HepG2 (cell line): ENCODE measurements at regions not wholly inside any gene's neighbourhood (a gene's known extent, or its start where the extent isn't known, plus 50 kb on each side); places are given as distances from the start of the nearest gene placed in this dataset.

ENCODE experiments used
- AHR ChIP-seq: IDR thresholded peaks from 2 replicates; pipeline ENCODE4 v1.6.1; 2018; ENCODE audit warnings: missing genetic modification reagents, missing compliant biosample characterization
- ARHGAP35 ChIP-seq: sonication (generic); formaldehyde crosslinking; IDR thresholded peaks from 2 replicates; pipeline ENCODE4 v1.9.0; 2022; ENCODE audit warnings: mild to moderate bottlenecking, inconsistent platforms, moderate library complexity, missing genetic modification reagents, borderline replicate concordance
- DNMT3B ChIP-seq: conservative IDR thresholded peaks from 2 replicates; pipeline ENCODE4 v1.6.1; 2016; ENCODE audit warnings: missing biosample characterization, control low read depth
- HDAC1 ChIP-seq: sonication (generic); formaldehyde crosslinking; IDR thresholded peaks from 2 replicates; pipeline ENCODE4 v1.5.1; 2020; ENCODE audit warnings: mild to moderate bottlenecking, missing genetic modification reagents
- KMT2B ChIP-seq: IDR thresholded peaks from 2 replicates; pipeline ENCODE4 v1.6.1; 2016; ENCODE audit warnings: missing genetic modification reagents, missing compliant biosample characterization
- POLR2AphosphoS5 ChIP-seq: IDR thresholded peaks from 2 replicates; pipeline ENCODE4 v1.6.1; 2012; ENCODE audit warnings: low read depth, low read length
- POLR2G ChIP-seq: fragments of 200-400 bp; formaldehyde crosslinking; IDR thresholded peaks from 2 replicates; pipeline ENCODE4 v1.6.1; 2018; ENCODE audit warnings: mild to moderate bottlenecking, low read depth, low read length, moderate library complexity
- TAF1 ChIP-seq: sonication (generic); formaldehyde crosslinking; IDR thresholded peaks from 2 replicates; pipeline ENCODE4 v1.4.0; 2020; ENCODE audit warnings: missing genetic modification reagents
- TCF7 ChIP-seq: sonication (generic); IDR thresholded peaks from 2 replicates; pipeline ENCODE4 v1.6.1; 2016; ENCODE audit warnings: antibody characterized with exemption, low read depth
- TF ChIP-seq, protein P1 (sequence below): sonication (generic); formaldehyde crosslinking; IDR thresholded peaks from 2 replicates; pipeline ENCODE4 v1.5.0; 2020; ENCODE audit warnings: mild to moderate bottlenecking, missing genetic modification reagents, moderate library complexity
- TF ChIP-seq, protein P2 (sequence below): IDR thresholded peaks from 2 replicates; pipeline ENCODE4 v1.6.1; 2012; ENCODE audit warnings: low read length, improper control_type of control experiment
- TF ChIP-seq, protein P3 (sequence below): sonication (generic); formaldehyde crosslinking; IDR thresholded peaks from 2 replicates; pipeline ENCODE4 v1.4.0; 2020; ENCODE audit warnings: low read depth, mild to moderate bottlenecking, missing genetic modification reagents

DNA sequence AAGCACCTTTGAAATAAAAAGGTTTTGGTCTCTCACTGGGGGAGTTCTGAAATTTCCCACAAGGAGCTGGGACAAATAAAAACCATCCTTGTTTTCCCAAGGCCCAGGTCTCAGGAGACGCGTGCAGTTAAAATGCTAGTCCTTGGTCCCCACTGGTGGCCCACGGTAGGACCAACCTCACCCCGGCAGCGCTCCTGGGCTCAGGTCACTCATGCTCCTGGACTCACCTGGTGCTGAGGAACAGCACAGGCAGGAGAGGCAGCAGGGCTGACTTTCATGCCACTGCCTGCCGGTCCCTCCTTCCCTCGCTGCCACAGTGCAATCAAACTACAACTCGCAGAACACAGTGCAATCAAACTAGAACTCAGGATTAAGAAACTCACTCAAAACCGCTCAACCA lies 356.8 kb upstream of the CCDC179 start:
- TF ChIP-seq KMT2B (CRISPR knock-in tag) (no peak), TCF7 (no peak), DNMT3B (CRISPR knock-in tag) (no peak), POLR2G (no peak), HDAC1 (CRISPR knock-in tag) (no peak), ARHGAP35 (CRISPR knock-in tag) (no peak), AHR (CRISPR knock-in tag) (no peak), TAF1 (CRISPR knock-in tag) (no peak), POLR2AphosphoS5 (no peak)
- TF ChIP-seq, protein P1, sequence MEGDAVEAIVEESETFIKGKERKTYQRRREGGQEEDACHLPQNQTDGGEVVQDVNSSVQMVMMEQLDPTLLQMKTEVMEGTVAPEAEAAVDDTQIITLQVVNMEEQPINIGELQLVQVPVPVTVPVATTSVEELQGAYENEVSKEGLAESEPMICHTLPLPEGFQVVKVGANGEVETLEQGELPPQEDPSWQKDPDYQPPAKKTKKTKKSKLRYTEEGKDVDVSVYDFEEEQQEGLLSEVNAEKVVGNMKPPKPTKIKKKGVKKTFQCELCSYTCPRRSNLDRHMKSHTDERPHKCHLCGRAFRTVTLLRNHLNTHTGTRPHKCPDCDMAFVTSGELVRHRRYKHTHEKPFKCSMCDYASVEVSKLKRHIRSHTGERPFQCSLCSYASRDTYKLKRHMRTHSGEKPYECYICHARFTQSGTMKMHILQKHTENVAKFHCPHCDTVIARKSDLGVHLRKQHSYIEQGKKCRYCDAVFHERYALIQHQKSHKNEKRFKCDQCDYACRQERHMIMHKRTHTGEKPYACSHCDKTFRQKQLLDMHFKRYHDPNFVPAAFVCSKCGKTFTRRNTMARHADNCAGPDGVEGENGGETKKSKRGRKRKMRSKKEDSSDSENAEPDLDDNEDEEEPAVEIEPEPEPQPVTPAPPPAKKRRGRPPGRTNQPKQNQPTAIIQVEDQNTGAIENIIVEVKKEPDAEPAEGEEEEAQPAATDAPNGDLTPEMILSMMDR (CRISPR knock-in tag), result no peak
- TF ChIP-seq, protein P2, sequence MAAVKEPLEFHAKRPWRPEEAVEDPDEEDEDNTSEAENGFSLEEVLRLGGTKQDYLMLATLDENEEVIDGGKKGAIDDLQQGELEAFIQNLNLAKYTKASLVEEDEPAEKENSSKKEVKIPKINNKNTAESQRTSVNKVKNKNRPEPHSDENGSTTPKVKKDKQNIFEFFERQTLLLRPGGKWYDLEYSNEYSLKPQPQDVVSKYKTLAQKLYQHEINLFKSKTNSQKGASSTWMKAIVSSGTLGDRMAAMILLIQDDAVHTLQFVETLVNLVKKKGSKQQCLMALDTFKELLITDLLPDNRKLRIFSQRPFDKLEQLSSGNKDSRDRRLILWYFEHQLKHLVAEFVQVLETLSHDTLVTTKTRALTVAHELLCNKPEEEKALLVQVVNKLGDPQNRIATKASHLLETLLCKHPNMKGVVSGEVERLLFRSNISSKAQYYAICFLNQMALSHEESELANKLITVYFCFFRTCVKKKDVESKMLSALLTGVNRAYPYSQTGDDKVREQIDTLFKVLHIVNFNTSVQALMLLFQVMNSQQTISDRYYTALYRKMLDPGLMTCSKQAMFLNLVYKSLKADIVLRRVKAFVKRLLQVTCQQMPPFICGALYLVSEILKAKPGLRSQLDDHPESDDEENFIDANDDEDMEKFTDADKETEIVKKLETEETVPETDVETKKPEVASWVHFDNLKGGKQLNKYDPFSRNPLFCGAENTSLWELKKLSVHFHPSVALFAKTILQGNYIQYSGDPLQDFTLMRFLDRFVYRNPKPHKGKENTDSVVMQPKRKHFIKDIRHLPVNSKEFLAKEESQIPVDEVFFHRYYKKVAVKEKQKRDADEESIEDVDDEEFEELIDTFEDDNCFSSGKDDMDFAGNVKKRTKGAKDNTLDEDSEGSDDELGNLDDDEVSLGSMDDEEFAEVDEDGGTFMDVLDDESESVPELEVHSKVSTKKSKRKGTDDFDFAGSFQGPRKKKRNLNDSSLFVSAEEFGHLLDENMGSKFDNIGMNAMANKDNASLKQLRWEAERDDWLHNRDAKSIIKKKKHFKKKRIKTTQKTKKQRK, result no peak
- TF ChIP-seq, protein P3, sequence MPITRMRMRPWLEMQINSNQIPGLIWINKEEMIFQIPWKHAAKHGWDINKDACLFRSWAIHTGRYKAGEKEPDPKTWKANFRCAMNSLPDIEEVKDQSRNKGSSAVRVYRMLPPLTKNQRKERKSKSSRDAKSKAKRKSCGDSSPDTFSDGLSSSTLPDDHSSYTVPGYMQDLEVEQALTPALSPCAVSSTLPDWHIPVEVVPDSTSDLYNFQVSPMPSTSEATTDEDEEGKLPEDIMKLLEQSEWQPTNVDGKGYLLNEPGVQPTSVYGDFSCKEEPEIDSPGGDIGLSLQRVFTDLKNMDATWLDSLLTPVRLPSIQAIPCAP (CRISPR knock-in tag), result no peak
